Stimulated activated memory B cell treated with anti-CD40 and anti-IgM and Interleukin-4, amounts not matched to agents 10 μg/mL and 1 μg/mL and 100 μg/mL, for 72 hours (primary cell): ENCODE measurements at regions not wholly inside any gene's neighbourhood (a gene's known extent, or its start where the extent isn't known, plus 50 kb on each side); places are given as distances from the start of the nearest gene placed in this dataset.
A peak's percentile ranks its signal among the peaks of the same experiment; 100 is the strongest.

Experiments used
- ATAC-seq: fragments of 150-1000 bp; cut with Tn5 transposase; 2 replicates; pipeline ENCODE4 v1.10.0; 2021
- H3K27ac Mint-ChIP-seq: one replicate; pipeline ENCODE4 v1.8.0; 2022; ENCODE audit warnings: mild to moderate bottlenecking, mixed read lengths
- H3K27me3 Mint-ChIP-seq: one replicate; pipeline ENCODE4 v1.8.0; 2022; ENCODE audit warnings: mixed read lengths
- H3K36me3 Mint-ChIP-seq: one replicate; pipeline ENCODE4 v1.8.0; 2022; ENCODE audit warnings: mixed read lengths
- H3K4me1 Mint-ChIP-seq: one replicate; pipeline ENCODE4 v1.8.0; 2022; ENCODE audit warnings: mixed read lengths
- H3K4me3 Mint-ChIP-seq: one replicate; pipeline ENCODE4 v1.8.0; 2022; ENCODE audit warnings: mild to moderate bottlenecking, moderate library complexity, mixed read lengths
- H3K9me3 Mint-ChIP-seq: one replicate; pipeline ENCODE4 v1.8.0; 2022; ENCODE audit warnings: mixed read lengths

GRCh38 chrX:9345957-9346356 lies 118.9 kb upstream of the TBL1X start:
- Mint-ChIP-seq H3K4me3 (no peak overlapping the region), H3K27ac (no peak overlapping the region), H3K4me1 (peaks cover 11% of the 10 kb centered on the region), H3K27me3 (no peaks in the 10 kb centered on the region), H3K36me3 (no peaks in the 10 kb centered on the region), H3K9me3 (no peaks in the 10 kb centered on the region)
- no peak for ATAC-seq

GRCh38 chrX:9349572-9350494 lies 115.0 kb upstream of the TBL1X start:
- peaks cover 20% of the 10 kb centered on the region for H3K4me1 Mint-ChIP-seq
- H3K27me3 Mint-ChIP-seq: no peaks in the 10 kb centered on the region
- ATAC-seq: no peak
- no peak overlapping the region for H3K4me3 Mint-ChIP-seq
- no peaks in the 10 kb centered on the region for H3K36me3 Mint-ChIP-seq
- H3K27ac Mint-ChIP-seq: peak overlapping the region; percentile 49
- no peaks in the 10 kb centered on the region for H3K9me3 Mint-ChIP-seq

- H3K27me3 Mint-ChIP-seq: no peaks in the 10 kb centered on the region
These were observed 113.7 kb upstream of the TBL1X start for GRCh38 chrX:9351126-9351525.

GRCh38 chrX:9352243-9352642 lies 112.6 kb upstream of the TBL1X start:
- Mint-ChIP-seq H3K9me3 (peaks cover 4% of the 10 kb centered on the region), H3K27me3 (no peaks in the 10 kb centered on the region), H3K4me1 (peaks cover 20% of the 10 kb centered on the region), H3K27ac (peak overlapping the region; percentile 86), H3K36me3 (no peaks in the 10 kb centered on the region), H3K4me3 (peak overlapping the region; percentile 64)
- peak; percentile 78 for ATAC-seq

More at GRCh38 chrX:9351126-9351525, 113.7 kb upstream of the TBL1X start:
- peak overlapping the region; percentile 86 for H3K27ac Mint-ChIP-seq
- H3K4me3 Mint-ChIP-seq: no peak overlapping the region
- H3K4me1 Mint-ChIP-seq: peaks cover 20% of the 10 kb centered on the region
- ATAC-seq: no peak
- no peaks in the 10 kb centered on the region for H3K36me3 Mint-ChIP-seq
- H3K9me3 Mint-ChIP-seq: no peaks in the 10 kb centered on the region

GRCh38 chrX:9352694-9353411 lies 112.0 kb upstream of the TBL1X start:
- no peaks in the 10 kb centered on the region for H3K27me3 Mint-ChIP-seq
- peak; percentile 81 for ATAC-seq
- H3K27ac Mint-ChIP-seq: peak overlapping the region; percentile 86
- H3K4me1 Mint-ChIP-seq: peaks cover 20% of the 10 kb centered on the region
- H3K4me3 Mint-ChIP-seq: peak overlapping the region; percentile 64
- no peaks in the 10 kb centered on the region for H3K36me3 Mint-ChIP-seq
- peaks cover 4% of the 10 kb centered on the region for H3K9me3 Mint-ChIP-seq

GRCh38 chrX:9354918-9355317 lies 109.9 kb upstream of the TBL1X start:
- peaks cover 4% of the 10 kb centered on the region for H3K9me3 Mint-ChIP-seq
- no peak overlapping the region for H3K27ac Mint-ChIP-seq
- H3K4me3 Mint-ChIP-seq: no peak overlapping the region
- H3K36me3 Mint-ChIP-seq: no peaks in the 10 kb centered on the region
- no peaks in the 10 kb centered on the region for H3K27me3 Mint-ChIP-seq
- ATAC-seq: no peak
- peaks cover 20% of the 10 kb centered on the region for H3K4me1 Mint-ChIP-seq

- Mint-ChIP-seq H3K27ac (no peak overlapping the region), H3K4me1 (peaks cover 20% of the 10 kb centered on the region), H3K36me3 (no peaks in the 10 kb centered on the region), H3K4me3 (no peak overlapping the region), H3K27me3 (no peaks in the 10 kb centered on the region), H3K9me3 (peaks cover 4% of the 10 kb centered on the region)
- ATAC-seq: no peak
These were observed 109.1 kb upstream of the TBL1X start for GRCh38 chrX:9355739-9356138.

GRCh38 chrX:9356846-9357245 lies 108.0 kb upstream of the TBL1X start:
- Mint-ChIP-seq H3K27me3 (no peaks in the 10 kb centered on the region), H3K36me3 (no peaks in the 10 kb centered on the region), H3K4me3 (no peak overlapping the region), H3K27ac (no peak overlapping the region), H3K4me1 (peaks cover 15% of the 10 kb centered on the region), H3K9me3 (peaks cover 4% of the 10 kb centered on the region)
- no peak for ATAC-seq

- Mint-ChIP-seq H3K4me1 (peaks cover 7% of the 10 kb centered on the region), H3K27ac (no peak overlapping the region), H3K4me3 (no peak overlapping the region), H3K9me3 (peaks cover 4% of the 10 kb centered on the region), H3K36me3 (no peaks in the 10 kb centered on the region), H3K27me3 (no peaks in the 10 kb centered on the region)
- ATAC-seq: no peak
These were observed 107.2 kb upstream of the TBL1X start for GRCh38 chrX:9357518-9358114.

GRCh38 chrX:9362363-9362928 lies 102.4 kb upstream of the TBL1X start:
- ATAC-seq: no peak
- H3K27ac Mint-ChIP-seq: no peak overlapping the region

GRCh38 chrX:9367421-9367820 lies 97.4 kb upstream of the TBL1X start:
- no peaks in the 10 kb centered on the region for H3K36me3 Mint-ChIP-seq
- no peak overlapping the region for H3K4me3 Mint-ChIP-seq
- no peaks in the 10 kb centered on the region for H3K9me3 Mint-ChIP-seq
- ATAC-seq: no peak
- no peak overlapping the region for H3K27ac Mint-ChIP-seq
- H3K4me1 Mint-ChIP-seq: no peaks in the 10 kb centered on the region
- no peaks in the 10 kb centered on the region for H3K27me3 Mint-ChIP-seq

More at GRCh38 chrX:9362363-9362928, 102.4 kb upstream of the TBL1X start:
- no peaks in the 10 kb centered on the region for H3K27me3 Mint-ChIP-seq
- no peak overlapping the region for H3K4me3 Mint-ChIP-seq
- no peaks in the 10 kb centered on the region for H3K9me3 Mint-ChIP-seq
- no peaks in the 10 kb centered on the region for H3K36me3 Mint-ChIP-seq
- H3K4me1 Mint-ChIP-seq: no peaks in the 10 kb centered on the region

- Mint-ChIP-seq H3K4me1 (no peaks in the 10 kb centered on the region), H3K9me3 (no peaks in the 10 kb centered on the region), H3K27me3 (peaks cover 5% of the 10 kb centered on the region), H3K4me3 (no peak overlapping the region), H3K36me3 (no peaks in the 10 kb centered on the region), H3K27ac (no peak overlapping the region)
- no peak for ATAC-seq
These were observed 96.6 kb upstream of the TBL1X start for GRCh38 chrX:9368262-9368661.

GRCh38 chrX:9369802-9370291 lies 95.0 kb upstream of the TBL1X start:
- ATAC-seq: no peak
- Mint-ChIP-seq H3K9me3 (no peaks in the 10 kb centered on the region), H3K4me3 (no peak overlapping the region), H3K27ac (no peak overlapping the region), H3K36me3 (no peaks in the 10 kb centered on the region), H3K27me3 (peaks cover 7% of the 10 kb centered on the region), H3K4me1 (no peaks in the 10 kb centered on the region)

GRCh38 chrX:9370893-9371292 lies 94.0 kb upstream of the TBL1X start:
- no peaks in the 10 kb centered on the region for H3K9me3 Mint-ChIP-seq
- no peak for ATAC-seq
- no peak overlapping the region for H3K4me3 Mint-ChIP-seq
- H3K36me3 Mint-ChIP-seq: no peaks in the 10 kb centered on the region
- no peaks in the 10 kb centered on the region for H3K4me1 Mint-ChIP-seq
- H3K27me3 Mint-ChIP-seq: peaks cover 7% of the 10 kb centered on the region
- H3K27ac Mint-ChIP-seq: no peak overlapping the region

GRCh38 chrX:9372866-9373265 lies 92.0 kb upstream of the TBL1X start:
- no peaks in the 10 kb centered on the region for H3K9me3 Mint-ChIP-seq
- no peaks in the 10 kb centered on the region for H3K4me1 Mint-ChIP-seq
- no peaks in the 10 kb centered on the region for H3K36me3 Mint-ChIP-seq
- H3K4me3 Mint-ChIP-seq: no peak overlapping the region
- peaks cover 7% of the 10 kb centered on the region for H3K27me3 Mint-ChIP-seq
- H3K27ac Mint-ChIP-seq: no peak overlapping the region
- ATAC-seq: no peak
